NB4 (cell line): ENCODE measurements at regions not wholly inside any gene's neighbourhood (a gene's known extent, or its start where the extent isn't known, plus 50 kb on each side); places are given as distances from the start of the nearest gene placed in this dataset.
"Not testable (repeated sequence)": the region's sequence is repeated elsewhere in the genome, so short reads cannot be mapped to it uniquely, and the experiment has no call there.

Experiments
- DNase-seq: peaks from one replicate; pipeline ENCODE4 v3.0.0; 2010; ENCODE audit warnings: low read depth
- H3K4me3 ChIP-seq: one replicate; pipeline ENCODE4 v1.5.1; 2011; ENCODE audit warnings: mild to moderate bottlenecking, low read depth, low read length, moderate library complexity
- MYC ChIP-seq: IDR thresholded peaks from 2 replicates; pipeline ENCODE4 v1.6.1; 2011; ENCODE audit warnings: low read depth, low read length
- POLR2A ChIP-seq: IDR thresholded peaks from 2 replicates; pipeline ENCODE4 v1.6.1; 2011; ENCODE audit warnings: mild to moderate bottlenecking; ENCODE audit not compliant: insufficient read length; ENCODE audit errors: extremely low read depth
- TF ChIP-seq, protein P1 (sequence below): IDR thresholded peaks from 2 replicates; pipeline ENCODE4 v1.6.1; 2011; ENCODE audit warnings: low read depth, low read length
- TF ChIP-seq, protein P2 (sequence below): IDR thresholded peaks from one replicate; pipeline ENCODE4 v1.5.1; 2012; ENCODE audit warnings: low read depth, low read length

DNA sequence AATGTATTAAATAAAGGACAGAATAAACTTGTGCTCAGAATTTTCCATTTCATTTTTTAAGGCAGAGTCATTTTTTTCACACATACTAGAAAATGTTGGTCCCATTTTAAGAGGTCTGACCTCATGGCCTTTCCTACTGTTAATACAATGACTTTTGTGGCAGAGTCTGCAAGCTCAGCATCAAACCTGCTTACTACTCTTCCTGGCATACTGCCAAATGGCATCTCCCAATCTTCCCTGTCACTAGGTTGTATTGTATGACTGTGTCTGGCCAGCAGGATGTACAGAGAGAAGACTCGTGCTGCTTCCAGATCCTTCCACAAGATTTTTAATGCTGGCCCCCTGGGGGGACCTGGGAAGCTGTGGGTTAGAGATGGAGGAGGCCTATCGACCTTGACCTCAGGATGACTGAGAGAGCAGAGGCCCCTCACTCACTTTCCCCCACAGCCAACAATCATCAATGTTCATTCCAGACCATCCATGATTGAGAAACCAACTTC lies 64.7 kb downstream of the BARX1 start:
- no peak overlapping the region for H3K4me3 ChIP-seq
- TF ChIP-seq, protein P1, sequence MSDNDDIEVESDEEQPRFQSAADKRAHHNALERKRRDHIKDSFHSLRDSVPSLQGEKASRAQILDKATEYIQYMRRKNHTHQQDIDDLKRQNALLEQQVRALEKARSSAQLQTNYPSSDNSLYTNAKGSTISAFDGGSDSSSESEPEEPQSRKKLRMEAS = no peak
- TF ChIP-seq POLR2A (no peak), MYC (no peak)
- TF ChIP-seq, protein P2, sequence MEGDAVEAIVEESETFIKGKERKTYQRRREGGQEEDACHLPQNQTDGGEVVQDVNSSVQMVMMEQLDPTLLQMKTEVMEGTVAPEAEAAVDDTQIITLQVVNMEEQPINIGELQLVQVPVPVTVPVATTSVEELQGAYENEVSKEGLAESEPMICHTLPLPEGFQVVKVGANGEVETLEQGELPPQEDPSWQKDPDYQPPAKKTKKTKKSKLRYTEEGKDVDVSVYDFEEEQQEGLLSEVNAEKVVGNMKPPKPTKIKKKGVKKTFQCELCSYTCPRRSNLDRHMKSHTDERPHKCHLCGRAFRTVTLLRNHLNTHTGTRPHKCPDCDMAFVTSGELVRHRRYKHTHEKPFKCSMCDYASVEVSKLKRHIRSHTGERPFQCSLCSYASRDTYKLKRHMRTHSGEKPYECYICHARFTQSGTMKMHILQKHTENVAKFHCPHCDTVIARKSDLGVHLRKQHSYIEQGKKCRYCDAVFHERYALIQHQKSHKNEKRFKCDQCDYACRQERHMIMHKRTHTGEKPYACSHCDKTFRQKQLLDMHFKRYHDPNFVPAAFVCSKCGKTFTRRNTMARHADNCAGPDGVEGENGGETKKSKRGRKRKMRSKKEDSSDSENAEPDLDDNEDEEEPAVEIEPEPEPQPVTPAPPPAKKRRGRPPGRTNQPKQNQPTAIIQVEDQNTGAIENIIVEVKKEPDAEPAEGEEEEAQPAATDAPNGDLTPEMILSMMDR = no peak
- no peak for DNase-seq

DNA sequence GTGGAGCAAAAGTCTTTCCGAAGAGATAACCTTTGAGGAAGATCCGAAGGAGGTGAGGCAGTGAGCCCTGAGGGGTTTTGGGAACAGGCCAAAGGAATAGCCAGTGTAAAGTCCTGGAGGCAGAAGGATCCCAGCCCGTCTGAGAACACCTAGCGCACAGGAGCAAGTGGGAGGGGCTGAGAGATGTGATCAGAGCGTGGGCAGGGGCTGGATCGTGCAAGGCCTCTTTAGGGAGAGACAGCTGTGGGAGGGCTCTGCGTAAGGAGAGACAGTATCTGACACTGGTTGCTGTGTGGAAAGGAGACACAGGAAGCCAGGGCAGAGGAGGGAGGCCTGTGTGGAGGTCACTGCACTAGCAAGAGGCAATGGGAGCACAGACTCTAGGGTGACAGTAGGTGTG lies 68.2 kb downstream of the BARX1 start:
- DNase-seq = no peak
- TF ChIP-seq, protein P1 = no peak
- TF ChIP-seq, protein P2 = no peak
- no peak for TF ChIP-seq MYC
- no peak for TF ChIP-seq POLR2A
- no peak overlapping the region for H3K4me3 ChIP-seq

DNA sequence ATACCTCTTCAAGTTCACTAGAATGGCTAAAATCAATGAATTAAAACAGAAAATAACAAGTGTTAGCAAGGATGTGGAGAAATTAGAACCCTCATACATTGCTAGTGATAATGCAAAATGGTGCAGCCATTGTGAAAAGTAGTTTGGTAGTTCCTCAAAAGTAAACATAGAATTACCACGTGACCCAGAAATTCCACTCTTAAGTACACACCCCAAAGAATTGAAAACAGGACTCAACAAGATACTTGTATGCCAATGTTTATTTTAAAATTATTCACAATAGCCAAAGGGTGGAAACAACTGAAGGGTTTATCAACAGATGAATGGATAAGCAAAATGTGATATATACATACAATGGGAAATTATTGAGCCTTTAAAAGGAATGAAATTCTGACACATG lies 70.3 kb downstream of the BARX1 start:
- TF ChIP-seq POLR2A (no peak), MYC (no peak)
- TF ChIP-seq, protein P1 = no peak
- TF ChIP-seq, protein P2 = no peak
- H3K4me3 ChIP-seq = no peak overlapping the region
- DNase-seq = no peak

DNA sequence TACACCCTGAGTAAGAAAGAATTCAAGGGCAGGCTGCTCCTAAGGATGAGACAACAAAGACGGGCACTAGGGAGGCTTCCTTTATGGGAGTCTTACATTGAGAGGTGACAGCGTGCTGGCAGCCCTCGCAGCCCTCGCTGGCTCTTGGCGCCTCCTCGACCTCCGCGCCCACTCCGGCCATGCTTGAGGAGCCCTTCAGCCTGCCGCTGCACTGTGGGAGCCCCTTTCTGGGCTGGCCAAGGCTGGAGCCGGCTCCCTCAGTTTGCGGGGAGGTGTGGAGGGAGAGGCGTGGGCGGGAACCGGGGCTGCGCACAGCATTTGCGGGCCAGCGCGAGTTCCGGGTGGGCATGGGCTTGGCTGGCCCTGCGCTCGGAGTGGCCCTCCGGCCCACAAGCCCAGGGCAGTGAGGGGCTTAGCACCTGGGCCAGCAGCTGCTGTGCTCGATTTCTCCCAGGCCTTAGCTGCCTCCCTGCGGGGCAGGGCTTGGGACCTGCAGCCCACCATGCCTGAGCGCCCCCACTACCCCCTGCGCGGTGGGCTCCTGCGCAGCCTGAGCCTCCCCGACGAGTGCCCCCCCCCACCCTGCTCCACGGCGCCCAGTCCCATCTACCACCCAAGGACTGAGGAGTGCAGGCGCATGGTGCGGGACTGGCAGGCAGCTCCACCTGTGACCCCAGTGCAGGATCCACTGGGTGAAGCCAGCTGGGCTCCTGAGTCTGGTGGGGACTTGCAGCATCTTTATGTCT lies 75.3 kb downstream of the BARX1 start:
- DNase-seq, H3K4me3 ChIP-seq: not testable (repeated sequence)

DNA sequence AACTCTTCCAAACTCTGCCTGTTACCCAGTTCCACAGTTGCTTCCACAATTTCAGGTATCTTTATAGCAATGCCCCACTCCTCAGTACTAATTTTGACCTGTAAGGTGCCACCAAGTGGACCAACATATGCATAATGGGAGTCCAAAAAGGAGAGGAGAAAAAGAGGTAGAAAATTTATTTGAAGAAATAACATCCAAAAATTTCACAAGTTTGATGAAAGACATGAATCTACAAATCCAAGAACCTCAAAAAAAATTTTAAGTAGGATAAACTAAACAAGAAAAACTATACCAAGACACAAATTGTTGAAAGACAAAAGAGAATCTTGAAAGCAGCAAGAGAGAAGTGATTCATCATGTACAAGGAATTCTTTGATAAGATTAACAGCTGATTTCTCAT lies 79.8 kb downstream of the BARX1 start:
- H3K4me3 ChIP-seq = no peak overlapping the region
- DNase-seq = no peak
- TF ChIP-seq MYC (no peak), POLR2A (no peak)
- TF ChIP-seq, protein P1 = no peak
- TF ChIP-seq, protein P2 = no peak

DNA sequence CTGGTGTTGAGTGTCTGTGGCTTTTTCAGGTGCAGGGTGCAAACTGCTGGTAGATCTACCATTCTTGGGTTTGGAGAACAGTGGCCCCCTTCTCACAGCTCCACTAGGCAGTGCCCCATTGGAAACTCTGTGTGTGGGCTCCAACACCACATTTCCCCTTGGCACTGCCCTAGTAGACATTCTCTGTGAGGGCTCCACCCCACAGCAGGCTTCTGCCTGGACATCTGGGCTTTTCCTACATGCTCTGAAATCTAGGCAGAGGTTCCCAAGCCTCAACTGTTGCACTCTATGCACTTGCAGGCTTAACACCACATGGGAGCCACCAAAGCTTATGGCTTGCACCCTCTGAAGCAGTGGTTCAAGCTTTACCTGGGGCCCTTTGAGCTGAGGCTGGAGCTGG lies 80.9 kb downstream of the BARX1 start:
- DNase-seq = no peak
- H3K4me3 ChIP-seq = no peak overlapping the region
- TF ChIP-seq POLR2A (no peak), MYC (no peak)
- TF ChIP-seq, protein P1 = no peak
- TF ChIP-seq, protein P2 = no peak
